OCI-LY1 (cell line): ENCODE measurements at regions not wholly inside any gene's neighbourhood (a gene's known extent, or its start where the extent isn't known, plus 50 kb on each side); places are given as distances from the start of the nearest gene placed in this dataset.

Experiments used
- H2AFZ ChIP-seq: fragments of 200-600 bp; sonication (generic), shearing (Covaris generic); 2 replicates; pipeline ENCODE4 v1.6.0; 2014; ENCODE audit warnings: antibody characterized with exemption, mild to moderate bottlenecking, low read length
- H3F3A ChIP-seq: fragments of 200-600 bp; sonication (generic), shearing (Covaris generic); 2 replicates; pipeline ENCODE4 v1.6.0; 2014; ENCODE audit warnings: mild to moderate bottlenecking, antibody characterized with exemption, low read length, moderate library complexity; ENCODE audit not compliant: insufficient read depth
- H3K27ac ChIP-seq: fragments of 200-600 bp; sonication (generic); 2 replicates; pipeline ENCODE4 v1.5.1; 2014; ENCODE audit warnings: low read length, mixed run types, mild to moderate bottlenecking, low read depth; ENCODE audit not compliant: poor library complexity, severe bottlenecking
- H3K27me3 ChIP-seq: fragments of 200-600 bp; sonication (generic); 2 replicates; pipeline ENCODE4 v1.6.0; 2014; ENCODE audit warnings: antibody characterized with exemption, mild to moderate bottlenecking, low read length, moderate library complexity; ENCODE audit not compliant: insufficient read depth
- H3K36me3 ChIP-seq: fragments of 200-600 bp; sonication (generic); 2 replicates; pipeline ENCODE4 v1.6.1; 2014; ENCODE audit warnings: mild to moderate bottlenecking, antibody characterized with exemption, low read length, moderate library complexity, mixed read lengths; ENCODE audit not compliant: insufficient read depth
- H3K4me1 ChIP-seq: fragments of 200-600 bp; sonication (generic); 2 replicates; pipeline ENCODE4 v1.5.1; 2014; ENCODE audit warnings: mild to moderate bottlenecking, low read length, moderate library complexity; ENCODE audit not compliant: insufficient read depth, severe bottlenecking
- H3K4me2 ChIP-seq: fragments of 200-600 bp; sonication (generic), shearing (Covaris generic); 2 replicates; pipeline ENCODE4 v1.6.1; 2014; ENCODE audit warnings: low read length
- H3K4me3 ChIP-seq: fragments of 200-600 bp; sonication (generic); 2 replicates; pipeline ENCODE4 v1.5.1; 2014; ENCODE audit warnings: low read length, low read depth, mild to moderate bottlenecking, mixed read lengths; ENCODE audit not compliant: poor library complexity, severe bottlenecking
- H3K79me2 ChIP-seq: fragments of 200-600 bp; shearing (Covaris generic); 2 replicates; pipeline ENCODE4 v1.6.1; 2016; ENCODE audit warnings: mixed run types, low read length, mixed read lengths; ENCODE audit not compliant: insufficient read depth
- H3K9ac ChIP-seq: fragments of 200-600 bp; sonication (generic), shearing (Covaris generic); 2 replicates; pipeline ENCODE4 v1.6.1; 2014; ENCODE audit warnings: mild to moderate bottlenecking, low read length, mixed read lengths
- H3K9me2 ChIP-seq: fragments of 200-600 bp; sonication (generic), shearing (Covaris generic); 2 replicates; pipeline ENCODE4 v1.6.1; 2014; ENCODE audit warnings: low read depth, mild to moderate bottlenecking, low read length, mixed read lengths
- H3K9me3 ChIP-seq: fragments of 200-600 bp; shearing (Covaris generic); 2 replicates; pipeline ENCODE4 v1.6.1; 2014; ENCODE audit warnings: low read length, mixed read lengths
- H4K20me1 ChIP-seq: fragments of 200-600 bp; sonication (generic), shearing (Covaris generic); 2 replicates; pipeline ENCODE4 v1.6.0; 2016; ENCODE audit warnings: mild to moderate bottlenecking, low read length; ENCODE audit not compliant: insufficient read depth
- EZH2 ChIP-seq: fragments of 200-600 bp; sonication (generic), shearing (Covaris generic); IDR thresholded peaks from 2 replicates; pipeline ENCODE4 v1.8.0; 2017; ENCODE audit warnings: borderline replicate concordance, mixed run types, mild to moderate bottlenecking, antibody characterized with exemption, low read length, moderate library complexity, mixed read lengths
- TF ChIP-seq, protein P1 (sequence below): fragments of 200-600 bp; sonication (generic), shearing (Covaris generic); IDR thresholded peaks from 2 replicates; pipeline ENCODE4 v1.5.1; 2017; ENCODE audit warnings: mild to moderate bottlenecking, antibody characterized with exemption, low read length, moderate library complexity, mixed read lengths

DNA sequence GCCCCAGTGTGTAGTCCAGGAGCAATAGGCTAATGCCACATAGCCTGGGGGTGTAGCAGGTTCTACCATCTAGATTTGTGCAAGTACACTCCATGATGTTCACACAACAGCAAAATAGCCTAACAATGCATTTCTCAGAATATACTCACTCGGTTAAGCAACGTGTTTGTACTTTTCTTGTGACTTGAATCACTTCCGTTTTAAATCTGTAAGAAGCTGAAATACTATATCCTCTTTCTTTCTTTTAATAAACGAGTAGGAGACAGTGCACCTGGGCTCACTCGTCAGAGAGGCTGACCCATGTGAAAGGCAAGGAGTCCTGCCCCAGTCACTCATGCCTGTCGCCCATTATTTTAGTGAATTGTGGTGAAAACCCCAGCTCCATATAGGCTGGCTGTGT, 201.6 kb downstream of the FOXA2 start:
- Histone ChIP-seq H3K27ac (no peak overlapping the region), H3F3A (no peaks in the 10 kb centered on the region), H3K9me2 (no peaks in the 10 kb centered on the region), H3K27me3 (no peaks in the 10 kb centered on the region), H3K4me1 (no peaks in the 10 kb centered on the region), H3K9ac (no peak overlapping the region), H3K9me3 (no peaks in the 10 kb centered on the region), H3K36me3 (no peaks in the 10 kb centered on the region), H4K20me1 (no peaks in the 10 kb centered on the region), H3K79me2 (no peaks in the 10 kb centered on the region), H2AFZ (no peak overlapping the region), H3K4me2 (no peak overlapping the region), H3K4me3 (no peak overlapping the region)
- TF ChIP-seq, protein P1, sequence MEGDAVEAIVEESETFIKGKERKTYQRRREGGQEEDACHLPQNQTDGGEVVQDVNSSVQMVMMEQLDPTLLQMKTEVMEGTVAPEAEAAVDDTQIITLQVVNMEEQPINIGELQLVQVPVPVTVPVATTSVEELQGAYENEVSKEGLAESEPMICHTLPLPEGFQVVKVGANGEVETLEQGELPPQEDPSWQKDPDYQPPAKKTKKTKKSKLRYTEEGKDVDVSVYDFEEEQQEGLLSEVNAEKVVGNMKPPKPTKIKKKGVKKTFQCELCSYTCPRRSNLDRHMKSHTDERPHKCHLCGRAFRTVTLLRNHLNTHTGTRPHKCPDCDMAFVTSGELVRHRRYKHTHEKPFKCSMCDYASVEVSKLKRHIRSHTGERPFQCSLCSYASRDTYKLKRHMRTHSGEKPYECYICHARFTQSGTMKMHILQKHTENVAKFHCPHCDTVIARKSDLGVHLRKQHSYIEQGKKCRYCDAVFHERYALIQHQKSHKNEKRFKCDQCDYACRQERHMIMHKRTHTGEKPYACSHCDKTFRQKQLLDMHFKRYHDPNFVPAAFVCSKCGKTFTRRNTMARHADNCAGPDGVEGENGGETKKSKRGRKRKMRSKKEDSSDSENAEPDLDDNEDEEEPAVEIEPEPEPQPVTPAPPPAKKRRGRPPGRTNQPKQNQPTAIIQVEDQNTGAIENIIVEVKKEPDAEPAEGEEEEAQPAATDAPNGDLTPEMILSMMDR: no peak
- no peak for TF ChIP-seq EZH2

DNA sequence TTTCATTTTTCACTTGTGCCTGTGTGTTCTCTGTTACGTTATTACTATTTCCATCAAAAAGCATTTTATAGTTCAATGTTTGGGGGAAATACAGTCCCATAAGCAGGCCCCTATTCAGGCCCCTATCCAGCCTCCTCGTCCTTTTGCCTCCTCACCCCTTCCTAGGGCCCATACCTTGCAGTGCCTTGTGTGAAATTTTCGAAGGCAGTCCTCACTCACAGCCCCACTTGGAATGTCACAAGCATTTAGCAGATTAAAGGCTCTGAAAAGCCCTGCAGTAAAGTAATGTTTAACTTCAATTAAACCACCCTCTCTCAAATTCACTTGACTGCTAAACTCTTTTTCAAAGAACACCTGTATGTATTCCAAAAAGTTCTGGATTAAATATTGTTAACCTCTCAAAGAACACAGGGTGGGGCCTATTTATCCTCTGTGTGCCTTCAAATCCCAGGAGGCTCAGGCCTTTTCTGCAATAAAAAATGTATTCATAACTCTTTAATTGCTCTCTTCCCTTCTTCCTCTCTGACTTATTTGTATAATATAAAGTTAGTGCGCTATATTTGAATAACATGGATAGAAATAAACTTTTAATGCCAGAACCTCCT, 202.5 kb downstream of the FOXA2 start:
- no peak overlapping the region for H3K27ac ChIP-seq
- no peaks in the 10 kb centered on the region for H3F3A ChIP-seq
- no peak overlapping the region for H3K9ac ChIP-seq
- no peaks in the 10 kb centered on the region for H3K9me3 ChIP-seq
- H2AFZ ChIP-seq: no peak overlapping the region
- H3K4me3 ChIP-seq: no peak overlapping the region
- TF ChIP-seq EZH2: no peak
- TF ChIP-seq, protein P1: no peak
- H3K4me2 ChIP-seq: no peak overlapping the region
- H3K79me2 ChIP-seq: no peaks in the 10 kb centered on the region
- no peaks in the 10 kb centered on the region for H3K9me2 ChIP-seq
- H3K36me3 ChIP-seq: no peaks in the 10 kb centered on the region
- H3K4me1 ChIP-seq: no peaks in the 10 kb centered on the region
- no peaks in the 10 kb centered on the region for H3K27me3 ChIP-seq
- H4K20me1 ChIP-seq: no peaks in the 10 kb centered on the region

DNA sequence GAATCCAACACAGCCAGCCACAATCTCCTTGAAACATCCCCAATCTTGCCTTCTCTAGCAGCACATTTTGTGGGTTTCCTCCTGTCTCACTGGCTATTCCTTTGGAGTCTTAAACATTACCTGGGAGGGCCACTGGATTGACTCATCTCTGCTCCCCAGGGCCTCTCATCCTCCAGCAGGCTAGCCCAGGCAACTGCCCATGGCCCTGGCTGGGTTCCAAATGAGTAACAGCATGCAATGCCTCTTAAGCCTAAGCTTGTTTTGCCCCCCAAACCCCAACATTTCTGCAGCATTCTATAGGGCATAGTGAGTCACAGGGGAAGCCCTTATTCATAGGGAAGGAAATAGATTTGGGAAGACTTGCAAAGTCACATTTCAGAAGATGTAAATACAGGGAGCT, 204.9 kb downstream of the FOXA2 start:
- Histone ChIP-seq H3K9me3 (no peaks in the 10 kb centered on the region), H3K4me3 (no peak overlapping the region), H3K79me2 (no peaks in the 10 kb centered on the region), H2AFZ (no peak overlapping the region), H3K27me3 (no peaks in the 10 kb centered on the region), H3K9ac (no peak overlapping the region), H3K4me2 (no peak overlapping the region), H3F3A (no peaks in the 10 kb centered on the region), H3K9me2 (no peaks in the 10 kb centered on the region), H4K20me1 (no peaks in the 10 kb centered on the region), H3K4me1 (no peaks in the 10 kb centered on the region), H3K36me3 (no peaks in the 10 kb centered on the region), H3K27ac (no peak overlapping the region)
- TF ChIP-seq, protein P1: no peak
- no peak for TF ChIP-seq EZH2
